Esophagus muscularis mucosa (tissue), 4 donors: ENCODE measurements at regions not wholly inside any gene's neighbourhood (a gene's known extent, or its start where the extent isn't known, plus 50 kb on each side); places are given as distances from the start of the nearest gene placed in this dataset.

ENCODE experiments used
- DNase-seq: peaks from one replicate; pipeline ENCODE4 v3.0.0-alpha.2; 2017; ENCODE audit errors: extremely low spot score
- H3K27ac ChIP-seq, 4 donors: fragments of 200-600 bp; sonication (generic); replicated peaks in 1 of 4; 1 replicate in 3 of 4; 2 replicates in 1 of 4; pipeline ENCODE4 v1.5.1; 2016 to 2019; ENCODE audit warnings: mild to moderate bottlenecking in 1 of 4
- H3K27me3 ChIP-seq, 4 donors: fragments of 200-600 bp; sonication (generic); one replicate each; pipeline versions ENCODE4 v1.5.1 to v1.6.0; 2016 to 2019
- H3K36me3 ChIP-seq, 4 donors: fragments of 200-600 bp; sonication (generic); one replicate each; pipeline ENCODE4 v1.5.1; 2016 to 2019
- H3K4me1 ChIP-seq, 4 donors: fragments of 200-600 bp; sonication (generic); one replicate each; pipeline ENCODE4 v1.5.1; 2016 to 2019
- H3K4me3 ChIP-seq, 4 donors: fragments of 200-600 bp; sonication (generic); 1 replicate in 2 of 4; 2 replicates in 2 of 4; pipeline ENCODE4 v1.5.1; 2016 to 2019; ENCODE audit warnings: mild to moderate bottlenecking in 4 of 4, moderate library complexity in 1 of 4
- H3K9me3 ChIP-seq, 4 donors: fragments of 200-600 bp; sonication (generic); 1 replicate in 3 of 4; 2 replicates in 1 of 4; pipeline ENCODE4 v1.5.1; 2016 to 2019
- CTCF ChIP-seq, 3 experiments: fragments of 200-600 bp in 2 of 3; fragments of 450-650 bp in 1 of 3; sonication (generic) in 2 of 3; IDR thresholded peaks; one replicate each; pipeline ENCODE4 v1.5.1; 2017 to 2019; ENCODE audit warnings: antibody characterized with exemption in 3 of 3, mild to moderate bottlenecking in 2 of 3, moderate library complexity in 1 of 3
- EP300 ChIP-seq: sonication (generic); formaldehyde crosslinking; IDR thresholded peaks from one replicate; pipeline ENCODE4 v1.6.1; 2017; ENCODE audit warnings: antibody characterized with exemption
- POLR2A ChIP-seq: fragments of 450-650 bp; IDR thresholded peaks from one replicate; pipeline ENCODE4 v1.6.1; 2017; ENCODE audit warnings: antibody characterized with exemption, moderate library complexity, mild to moderate bottlenecking, low read depth
- POLR2AphosphoS5 ChIP-seq, 2 donors: sonication (generic); formaldehyde crosslinking; IDR thresholded peaks; one replicate each; pipeline ENCODE4 v1.6.1; 2017; ENCODE audit warnings: antibody characterized with exemption in 2 of 2
- WGBS: methylation state at CpG from one replicate; pipeline ENCODE4 v1.1.5; 2018; 5-methylcytosine and 5-hydroxymethylcytosine counted together
- intact Hi-C: fragments of 100-400 bp; cut with DNase I; formaldehyde crosslinking; loops from one replicate; pipeline ENCODE4 v1.15.1; 2023

GRCh38 chr12:42968426-42968825 lies 378.9 kb upstream of the PRICKLE1 start:
- Histone ChIP-seq H3K4me3 (no peak overlapping the region), H3K27me3 (no peaks in the 10 kb centered on the region), H3K4me1 (no peaks in the 10 kb centered on the region), H3K9me3 (no peaks in the 10 kb centered on the region), H3K27ac (no peak overlapping the region), H3K36me3 (no peaks in the 10 kb centered on the region)
- intact Hi-C loops = no loop called here
- DNase-seq = no peak
- 38% methylated on average over 1 of the region's 1 CpG for WGBS
- TF ChIP-seq POLR2AphosphoS5 (IDR thresholded peaks at IDR 0.05) (no peak), POLR2A (no peak)

- no peaks in the 10 kb centered on the region for H3K27me3 ChIP-seq
- no peak overlapping the region for H3K4me3 ChIP-seq
- no peak overlapping the region for H3K27ac ChIP-seq
- no peaks in the 10 kb centered on the region for H3K4me1 ChIP-seq
- H3K9me3 ChIP-seq = no peaks in the 10 kb centered on the region
- 91% methylated on average over 3 of the region's 3 CpGs for WGBS
- no peaks in the 10 kb centered on the region for H3K36me3 ChIP-seq
- intact Hi-C loops = no loop called here
- no peak for TF ChIP-seq CTCF (IDR thresholded peaks at IDR 0.05)
- no peak for TF ChIP-seq EP300
- no peak for TF ChIP-seq POLR2AphosphoS5 (IDR thresholded peaks at IDR 0.05)
- TF ChIP-seq POLR2A = no peak
- no peak for DNase-seq
These were observed 378.3 kb upstream of the PRICKLE1 start for GRCh38 chr12:42967850-42968249.

- WGBS = 60% methylated on average over 3 of the region's 3 CpGs
- H3K9me3 ChIP-seq = no peaks in the 10 kb centered on the region
- no peaks in the 10 kb centered on the region for H3K27me3 ChIP-seq
- TF ChIP-seq POLR2AphosphoS5 (IDR thresholded peaks at IDR 0.05) = no peak
- TF ChIP-seq EP300 = no peak
- no peak for TF ChIP-seq POLR2A
- no peak for TF ChIP-seq CTCF (IDR thresholded peaks at IDR 0.05)
- H3K4me1 ChIP-seq = no peaks in the 10 kb centered on the region
- intact Hi-C loops = no loop called here
- no peaks in the 10 kb centered on the region for H3K36me3 ChIP-seq
- H3K27ac ChIP-seq = no peak overlapping the region
- H3K4me3 ChIP-seq = no peak overlapping the region
- no peak for DNase-seq
These were observed 374.4 kb upstream of the PRICKLE1 start for GRCh38 chr12:42963988-42964387.

GRCh38 chr12:42962384-42962783 lies 372.8 kb upstream of the PRICKLE1 start:
- no peak overlapping the region for H3K27ac ChIP-seq
- no peaks in the 10 kb centered on the region for H3K36me3 ChIP-seq
- no peaks in the 10 kb centered on the region for H3K4me1 ChIP-seq
- DNase-seq = no peak
- 85% methylated on average over 2 of the region's 2 CpGs for WGBS
- no peak for TF ChIP-seq EP300
- no peak for TF ChIP-seq CTCF (IDR thresholded peaks at IDR 0.05)
- no peak for TF ChIP-seq POLR2AphosphoS5 (IDR thresholded peaks at IDR 0.05)
- no peak for TF ChIP-seq POLR2A
- peaks cover 0 to 4% (median 0%) of the 10 kb centered on the region in 4 donors for H3K9me3 ChIP-seq
- intact Hi-C loops = no loop called here
- H3K4me3 ChIP-seq = no peak overlapping the region
- H3K27me3 ChIP-seq = no peaks in the 10 kb centered on the region

GRCh38 chr12:42961395-42961794 lies 371.8 kb upstream of the PRICKLE1 start:
- WGBS = 70% methylated on average over 3 of the region's 3 CpGs
- H3K27ac ChIP-seq = no peak overlapping the region
- no peak for DNase-seq
- H3K36me3 ChIP-seq = no peaks in the 10 kb centered on the region
- no peaks in the 10 kb centered on the region for H3K27me3 ChIP-seq
- TF ChIP-seq CTCF (IDR thresholded peaks at IDR 0.05) (no peak), POLR2AphosphoS5 (IDR thresholded peaks at IDR 0.05) (no peak), POLR2A (no peak), EP300 (no peak)
- H3K4me1 ChIP-seq = no peaks in the 10 kb centered on the region
- peaks cover 0 to 4% (median 0%) of the 10 kb centered on the region in 4 donors for H3K9me3 ChIP-seq
- intact Hi-C loops = no loop called here
- H3K4me3 ChIP-seq = no peak overlapping the region
